Daoy (cell line): ENCODE measurements at regions not wholly inside any gene's neighbourhood (a gene's known extent, or its start where the extent isn't known, plus 50 kb on each side); places are given as distances from the start of the nearest gene placed in this dataset.
"Not testable (repeated sequence)": the region's sequence is repeated elsewhere in the genome, so short reads cannot be mapped to it uniquely, and the experiment has no call there.

Experiments
- DNase-seq: peaks from one replicate; pipeline ENCODE4 v3.0.0-alpha.2; 2015; ENCODE audit warnings: low read depth

DNA sequence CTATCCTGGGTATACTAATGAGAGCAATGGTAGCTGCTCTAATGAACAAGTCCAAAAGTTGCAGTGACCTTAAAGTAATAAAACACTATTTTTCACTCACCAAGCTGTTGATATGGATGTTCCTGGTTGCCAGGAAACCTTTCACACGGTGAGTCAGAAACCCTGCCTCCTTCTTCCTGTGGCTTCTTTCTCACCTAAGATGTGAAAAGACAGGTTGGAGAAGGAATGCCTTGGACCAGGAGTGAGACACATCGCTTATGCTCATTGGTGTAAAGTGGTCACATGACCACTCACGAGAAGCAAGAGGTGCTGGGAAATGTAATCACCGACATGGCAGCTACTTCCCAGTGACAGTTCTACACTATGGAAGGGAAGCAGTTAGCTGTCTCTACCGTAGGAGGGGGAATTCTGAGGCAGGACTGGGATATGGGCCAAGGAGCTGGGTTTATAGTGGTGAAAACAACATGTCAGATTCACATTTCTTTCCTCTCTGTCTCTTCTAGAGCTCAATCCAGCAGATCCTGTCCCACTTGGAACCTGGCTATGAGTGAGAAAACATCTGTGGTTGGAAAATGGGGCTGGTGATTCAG lies 320.4 kb upstream of the KLF4 start:
- DNase-seq = peak; percentile 67

DNA sequence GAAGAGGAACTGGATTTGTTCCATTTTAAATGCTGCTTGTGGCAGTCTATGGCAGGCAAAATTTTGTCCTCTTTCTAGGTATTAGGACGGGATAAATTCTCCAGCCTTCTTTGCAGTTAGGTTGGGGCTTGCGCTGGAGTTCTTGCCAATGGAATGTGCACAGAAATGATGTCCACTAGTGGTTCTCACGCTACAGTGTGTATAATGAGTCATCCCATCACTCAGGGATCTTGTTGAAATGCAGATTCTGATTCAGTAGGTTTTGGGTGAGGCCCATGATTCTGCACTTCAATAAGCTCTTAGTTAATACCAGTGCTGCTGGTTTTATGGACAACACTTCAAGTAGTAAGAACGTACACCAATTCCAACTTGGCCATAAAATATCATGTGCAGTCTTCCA lies 317.6 kb upstream of the KLF4 start:
- DNase-seq = peak; percentile 57

DNA sequence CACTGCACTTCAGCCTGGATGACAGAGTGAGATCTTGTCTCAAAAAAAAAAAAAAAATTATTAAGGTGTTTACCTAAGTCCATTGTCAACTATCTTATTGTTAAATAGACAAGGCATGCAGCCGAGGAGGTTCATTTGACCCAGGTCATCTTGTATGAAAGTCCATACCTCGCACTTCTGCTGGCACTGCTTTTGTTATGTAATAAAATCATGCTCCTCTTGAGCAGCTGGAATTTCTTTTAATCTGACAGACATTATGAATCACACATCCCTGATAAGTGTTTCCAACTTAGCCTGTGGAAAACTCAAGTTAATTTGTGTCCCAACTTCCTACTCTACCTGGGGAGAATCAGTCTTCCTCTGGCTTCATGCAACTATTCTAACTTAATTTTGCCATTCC lies 315.6 kb upstream of the KLF4 start:
- DNase-seq = no peak

DNA sequence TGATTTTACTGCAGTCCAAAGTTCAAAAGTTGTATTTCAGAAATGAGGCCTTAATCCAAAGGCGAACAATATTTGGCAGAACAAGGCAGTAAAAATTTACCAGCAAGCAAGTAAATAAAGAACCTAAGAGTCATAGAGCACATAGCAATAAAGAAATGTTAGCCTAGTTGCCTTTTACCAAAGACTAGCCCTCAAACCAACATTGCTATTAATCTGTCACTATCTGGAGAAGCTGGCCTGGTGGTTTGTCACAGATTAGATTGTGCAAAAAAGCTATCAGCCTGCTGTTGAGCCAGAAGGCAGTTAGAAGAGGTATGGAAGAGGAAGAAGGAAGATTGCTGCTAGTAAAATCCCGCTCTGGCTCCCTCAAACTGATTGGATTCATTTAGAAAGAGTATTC lies 304.7 kb upstream of the KLF4 start:
- no peak for DNase-seq

DNA sequence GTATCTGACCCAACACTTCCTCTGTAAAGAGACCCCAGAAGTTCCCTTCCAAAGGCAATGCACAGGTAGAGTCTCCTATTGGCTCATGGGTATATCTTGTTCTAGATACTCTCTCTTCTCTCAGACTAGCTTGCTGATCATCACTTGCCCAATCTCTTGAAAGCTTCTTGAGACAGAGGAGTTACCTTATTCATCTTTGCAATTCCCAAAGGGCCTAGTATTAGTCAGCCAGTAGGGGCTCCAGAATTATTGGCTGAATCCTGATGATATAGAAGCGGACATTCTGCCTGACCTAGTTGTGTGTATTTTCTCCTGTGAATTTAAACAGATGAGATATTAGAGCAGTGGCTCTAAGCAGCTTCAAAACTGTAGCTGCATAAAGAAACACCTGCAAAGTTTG lies 304.0 kb upstream of the KLF4 start:
- DNase-seq = no peak

DNA sequence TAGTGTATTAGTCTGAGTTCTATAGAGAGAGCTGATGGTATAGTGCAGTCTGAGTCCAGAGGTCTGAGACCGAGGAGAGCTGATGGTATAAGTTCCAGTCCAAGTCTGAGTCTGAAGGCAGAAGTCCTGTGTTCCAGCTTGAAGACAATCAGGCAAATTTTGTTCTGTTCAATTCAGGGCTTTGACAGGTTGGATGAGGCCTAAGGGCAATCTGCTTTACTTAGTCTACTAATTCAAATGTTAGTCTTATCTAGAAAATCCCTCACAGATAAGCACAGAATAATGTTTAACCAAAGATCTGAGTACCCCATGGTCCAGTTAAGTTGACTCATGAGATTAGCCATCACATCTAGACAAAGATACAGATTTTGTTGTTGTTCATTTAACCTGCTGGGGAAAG lies 303.0 kb upstream of the KLF4 start:
- no peak for DNase-seq

DNA sequence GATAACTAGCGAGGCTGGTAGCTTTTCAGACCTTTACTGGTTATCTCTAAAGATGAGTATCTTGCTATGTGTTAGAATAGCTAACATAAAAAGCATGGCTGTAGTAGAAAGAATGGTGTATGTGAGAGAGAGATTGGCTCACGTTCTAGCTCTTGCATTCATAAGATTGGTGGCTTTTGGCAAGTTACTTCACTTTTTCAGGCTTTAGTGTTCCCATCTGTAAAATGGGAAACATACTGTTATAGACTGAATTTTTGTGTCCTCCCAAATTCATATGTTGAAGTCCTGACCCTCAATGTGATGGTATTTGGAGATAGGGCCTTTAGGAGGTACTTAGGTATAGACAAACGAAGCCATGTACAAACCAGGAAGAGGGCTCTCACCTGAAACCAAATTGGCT lies 302.4 kb upstream of the KLF4 start:
- DNase-seq = no peak

DNA sequence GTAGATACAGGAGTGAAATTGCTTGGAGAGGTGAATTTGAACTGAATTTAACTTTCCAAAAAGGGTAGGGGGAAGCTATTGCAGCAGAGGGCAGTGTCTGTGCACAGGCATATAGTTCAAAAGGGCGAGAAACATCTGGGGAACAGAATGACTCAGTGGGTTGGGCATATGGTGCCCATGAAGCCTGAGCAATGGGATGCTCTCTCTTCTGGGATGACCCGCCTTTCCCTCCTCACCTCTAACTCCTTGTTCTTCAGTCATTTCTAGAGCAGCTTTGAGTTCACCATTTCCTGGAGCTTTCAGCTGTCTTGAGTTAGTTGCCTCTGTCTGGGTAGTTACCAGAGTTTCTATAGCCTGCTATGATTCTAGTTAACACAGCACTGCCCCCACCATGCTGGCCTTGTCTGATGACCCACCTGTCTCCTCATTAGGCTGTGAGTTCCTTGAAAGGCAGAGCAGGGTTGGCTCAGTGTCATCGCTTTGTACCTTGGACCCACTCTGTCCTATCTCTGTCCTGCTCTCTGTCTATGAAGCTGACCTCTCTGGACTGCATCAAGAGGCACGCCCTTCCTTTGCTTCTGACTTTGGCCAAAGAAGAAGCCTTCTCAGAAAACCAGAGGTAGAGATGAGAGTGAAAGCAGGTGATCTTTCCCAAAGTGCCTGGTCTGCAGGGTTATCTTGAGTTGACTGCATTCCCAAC lies 299.6 kb upstream of the KLF4 start:
- no peak for DNase-seq

DNA sequence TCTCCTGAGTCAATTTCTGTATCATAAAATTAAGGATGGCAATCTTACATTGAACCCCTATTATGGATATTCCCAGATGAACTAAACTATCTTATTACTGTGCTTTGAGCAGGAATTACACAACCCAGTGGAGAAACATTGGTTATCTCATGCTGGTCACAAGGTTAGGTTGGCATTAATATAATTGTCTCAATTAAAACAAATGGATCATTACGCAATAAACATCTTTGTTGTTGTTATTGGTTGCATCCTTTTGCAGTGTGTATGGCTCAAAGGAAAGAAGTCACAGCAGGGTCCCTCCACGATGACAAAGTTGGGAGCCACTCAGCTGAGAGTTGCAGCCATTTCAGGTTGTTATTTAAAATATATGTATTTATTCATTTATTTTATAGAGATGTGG lies 297.0 kb upstream of the KLF4 start:
- no peak for DNase-seq

DNA sequence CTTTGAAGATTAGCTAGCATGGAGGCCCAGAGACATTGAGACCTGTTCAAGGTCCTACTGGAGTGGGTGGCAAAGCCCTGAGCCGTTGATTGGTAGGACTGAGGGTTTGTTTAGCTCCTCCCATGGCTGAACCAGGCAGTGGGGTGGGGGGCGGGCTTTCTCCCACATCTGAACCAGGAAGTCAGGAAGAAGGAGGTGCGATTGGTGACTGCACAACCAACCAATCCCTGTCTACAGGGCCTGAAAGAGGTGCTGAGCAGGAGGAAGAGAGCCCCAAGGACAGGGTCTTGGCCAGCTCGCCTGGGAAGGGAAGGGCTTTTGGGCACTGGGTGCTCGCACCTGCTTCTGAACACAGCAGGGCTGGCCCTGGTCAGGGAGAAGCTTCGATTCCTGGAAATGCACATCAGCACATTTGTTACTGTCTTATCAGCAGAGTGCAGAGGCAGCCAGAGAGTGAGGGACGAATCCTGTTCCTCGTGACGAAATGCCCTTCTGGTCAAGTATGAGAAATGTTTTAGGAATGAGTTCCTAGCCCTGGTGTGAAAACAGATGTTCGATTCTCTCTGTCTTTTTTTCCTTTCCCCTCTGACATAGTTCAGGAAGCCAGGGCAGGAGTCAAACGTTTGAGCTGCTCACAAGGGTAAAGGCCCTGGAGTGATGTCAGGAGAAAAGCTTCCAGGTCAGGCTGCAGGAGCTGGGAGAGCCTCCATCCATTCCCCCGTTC lies 294.8 kb upstream of the KLF4 start:
- peak; percentile 65 for DNase-seq

DNA sequence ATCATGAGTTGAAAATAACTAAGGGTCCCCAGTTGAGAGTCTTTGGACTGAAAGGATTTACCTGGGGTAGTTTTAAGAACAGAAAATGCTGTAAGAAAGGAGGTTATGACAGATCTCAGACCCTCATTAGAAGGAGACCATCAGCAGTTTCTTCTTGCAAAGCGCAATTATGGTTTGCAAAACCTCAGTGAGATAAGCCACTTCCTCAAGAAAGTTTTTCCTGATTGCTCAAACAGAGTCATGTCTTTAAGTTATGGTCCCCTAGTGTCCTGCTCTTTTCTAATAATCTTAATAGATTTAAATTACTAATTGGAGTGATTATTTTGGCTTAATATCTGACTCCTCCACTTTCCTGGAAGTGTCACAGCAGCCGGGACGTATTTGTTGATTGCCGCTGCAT lies 293.2 kb upstream of the KLF4 start:
- DNase-seq = no peak

DNA sequence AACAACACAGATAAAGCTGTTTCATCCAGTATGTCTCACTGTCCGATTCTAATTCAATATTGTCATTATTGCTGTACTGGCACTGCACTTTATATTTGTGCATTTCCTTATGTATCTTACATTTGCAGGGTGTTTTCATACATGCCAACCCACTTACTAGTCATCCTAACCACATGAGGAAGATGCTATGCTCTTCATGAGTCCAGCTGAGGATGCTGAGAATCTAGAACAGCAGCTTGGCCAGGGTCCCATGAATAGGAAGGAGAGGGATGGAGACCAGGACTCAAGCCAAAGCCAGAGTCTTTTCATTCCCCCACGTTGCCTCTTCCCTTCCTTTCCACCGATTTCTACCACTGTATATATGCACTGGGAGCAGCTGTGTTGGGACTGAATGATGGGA lies 292.8 kb upstream of the KLF4 start:
- no peak for DNase-seq

DNA sequence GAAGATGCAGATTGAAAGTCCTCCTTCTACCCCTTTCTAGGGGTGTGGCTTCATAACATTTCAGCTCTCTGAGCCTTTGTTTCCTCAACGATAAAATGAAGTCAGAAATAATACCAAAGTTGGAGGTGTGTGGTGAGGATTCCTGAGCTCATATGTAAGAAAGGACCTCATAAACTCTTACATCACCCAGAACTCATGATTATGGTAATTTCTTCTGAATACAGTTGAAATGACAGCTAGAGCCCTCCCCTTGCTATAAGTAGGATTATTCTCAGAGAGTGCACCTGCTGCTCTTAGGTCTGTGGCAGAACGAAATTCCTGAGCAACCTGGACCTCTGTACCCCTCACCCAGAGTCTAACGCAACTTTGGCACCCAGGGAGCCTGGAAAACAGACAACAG lies 291.4 kb upstream of the KLF4 start:
- DNase-seq = no peak

DNA sequence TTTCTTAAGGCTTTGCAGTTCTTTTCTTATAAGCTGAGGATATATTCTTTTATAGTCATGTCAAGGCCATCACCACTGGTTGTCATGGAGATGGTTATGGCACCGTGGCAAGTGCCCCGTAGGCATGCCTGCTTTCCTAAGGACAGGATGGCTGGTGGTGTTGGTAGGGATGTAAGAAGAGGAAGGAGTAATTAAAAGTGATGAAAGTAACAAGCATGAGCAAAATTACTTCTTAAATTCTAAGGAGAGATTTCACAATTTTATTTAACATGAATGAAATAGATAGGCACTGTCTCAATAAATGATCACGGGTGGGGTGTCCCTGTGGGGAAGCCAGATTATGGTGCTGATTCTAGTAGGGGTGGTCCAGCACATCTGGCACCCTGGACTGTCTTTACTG lies 290.2 kb upstream of the KLF4 start:
- no peak for DNase-seq

DNA sequence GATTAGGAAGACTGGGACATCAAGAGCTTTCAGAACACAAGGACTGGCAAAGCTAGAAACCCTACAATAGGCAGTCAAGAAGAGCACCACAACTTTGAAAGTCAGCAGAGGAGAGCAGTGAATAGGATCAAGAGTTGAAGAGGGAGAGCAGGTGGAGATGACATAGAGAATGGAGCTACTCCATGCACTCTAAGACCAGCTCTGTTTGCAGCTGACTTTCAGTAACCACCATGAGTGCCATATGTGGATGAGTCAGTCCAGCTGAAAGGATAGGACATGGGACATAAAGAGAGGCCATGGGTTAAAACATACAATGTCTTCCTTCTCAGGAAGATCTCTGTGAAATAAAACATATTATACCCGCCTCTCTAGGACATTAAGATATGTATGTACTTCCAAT lies 289.1 kb upstream of the KLF4 start:
- DNase-seq = no peak

DNA sequence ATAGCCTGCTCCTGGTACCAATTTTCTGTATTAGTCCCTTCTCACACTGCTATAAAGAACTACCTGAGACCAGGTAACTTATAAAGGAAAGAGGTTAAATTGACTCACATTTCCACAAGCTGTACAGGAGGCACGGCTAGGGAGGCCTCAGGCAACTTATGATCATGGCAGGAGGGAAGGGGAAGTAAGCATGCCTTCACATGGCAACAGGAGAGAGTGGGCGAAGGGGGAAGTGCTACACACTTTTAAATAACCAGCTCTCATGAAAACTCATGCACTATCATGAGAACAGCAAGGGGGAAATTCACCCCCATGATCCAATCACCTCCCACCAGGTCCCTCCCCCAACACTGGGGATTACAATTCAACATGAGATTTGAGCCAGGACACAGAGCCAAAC lies 284.5 kb upstream of the KLF4 start:
- DNase-seq = not testable (repeated sequence)

DNA sequence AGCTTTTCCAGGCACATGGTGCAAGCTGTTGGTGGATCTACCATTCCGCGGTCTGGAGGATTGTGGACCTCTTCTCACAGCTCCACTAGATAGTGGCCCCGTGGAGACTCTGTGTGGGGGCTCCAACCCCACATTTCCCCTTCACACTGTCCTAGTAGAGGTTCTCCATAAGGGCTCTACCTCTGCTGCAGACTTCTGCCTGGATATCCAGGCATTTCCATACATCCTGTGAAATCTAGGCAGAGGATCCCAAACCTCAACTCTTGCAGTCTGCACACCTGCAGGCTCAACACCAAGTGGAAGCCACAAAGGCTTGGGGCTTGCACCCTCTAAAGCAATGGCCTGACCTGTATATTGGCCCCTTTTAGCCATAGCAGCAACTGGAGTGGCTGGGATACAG lies 283.4 kb upstream of the KLF4 start:
- no peak for DNase-seq

DNA sequence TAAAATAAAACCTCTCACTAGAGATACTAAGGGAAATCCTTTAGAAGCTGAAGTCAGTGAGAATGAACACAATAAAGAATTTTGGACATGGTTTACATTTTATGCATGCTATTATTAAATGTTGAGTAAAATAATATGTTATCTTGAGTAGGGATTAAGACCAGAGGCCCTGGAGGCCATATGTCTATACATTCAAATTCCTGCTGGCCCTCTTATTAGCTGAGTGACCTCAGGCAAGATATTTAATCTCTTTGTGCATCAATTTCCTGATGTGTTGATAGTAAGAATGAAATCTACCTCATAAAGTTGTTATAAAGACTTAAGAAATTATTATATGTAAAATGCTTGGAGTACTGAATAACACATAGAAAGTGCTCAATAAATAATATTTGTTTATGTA lies 281.1 kb upstream of the KLF4 start:
- DNase-seq = no peak

DNA sequence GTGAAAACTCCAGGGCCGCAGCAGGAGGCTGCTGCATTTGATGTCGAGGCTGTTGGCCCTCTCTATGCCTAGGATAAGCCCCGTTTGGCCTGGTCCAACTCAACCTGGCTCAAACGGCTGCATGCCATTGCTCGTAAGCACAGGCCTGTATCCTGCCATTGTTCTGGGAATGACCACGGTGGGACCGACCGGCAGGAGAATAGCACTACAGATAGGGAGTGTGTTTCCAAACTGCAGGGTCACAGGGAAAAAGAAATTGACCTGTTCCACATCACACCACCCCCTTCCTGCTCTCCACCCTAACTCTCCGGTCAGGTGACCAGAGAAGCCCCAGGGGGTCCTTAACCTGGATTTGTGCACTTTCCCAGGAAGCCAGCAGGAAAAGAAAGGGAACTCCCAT lies 278.7 kb upstream of the KLF4 start:
- no peak for DNase-seq

DNA sequence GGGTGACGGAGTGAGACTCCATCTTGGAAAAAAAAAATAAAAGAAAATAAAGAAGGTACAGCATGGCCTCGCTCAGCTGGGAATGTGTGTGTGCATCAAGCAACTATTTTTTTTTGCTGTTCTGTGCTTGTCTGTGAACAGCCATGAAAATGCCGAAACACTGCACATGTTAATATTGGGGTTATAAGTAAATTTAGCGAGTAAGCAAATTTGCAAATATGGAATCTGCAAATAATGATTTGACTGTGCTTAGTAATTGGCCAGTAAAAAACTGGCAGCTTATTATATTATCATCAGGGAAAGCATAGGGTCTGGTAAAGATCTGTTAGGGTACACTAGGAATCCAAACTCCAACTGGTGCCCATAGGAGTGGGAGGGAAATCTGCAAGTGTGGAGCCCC lies 278.1 kb upstream of the KLF4 start:
- no peak for DNase-seq

DNA sequence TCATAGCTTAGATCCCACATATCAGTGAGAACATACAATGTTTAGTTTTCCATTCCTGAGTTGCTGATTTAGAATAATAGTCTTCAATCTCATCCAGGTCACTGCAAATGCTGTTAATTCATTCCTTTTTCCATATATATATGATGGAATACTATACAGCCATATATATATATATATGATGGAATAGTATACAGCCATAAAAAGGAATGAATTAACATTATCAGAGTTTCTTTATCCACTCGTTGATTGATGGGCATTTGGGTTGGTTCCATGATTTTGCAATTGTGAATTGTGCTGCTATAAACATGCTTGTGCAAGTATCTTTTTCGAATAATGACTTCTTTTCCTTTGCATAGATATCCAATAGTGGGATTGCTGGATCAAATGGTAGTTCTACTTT lies 273.9 kb upstream of the KLF4 start:
- not testable (repeated sequence) for DNase-seq

DNA sequence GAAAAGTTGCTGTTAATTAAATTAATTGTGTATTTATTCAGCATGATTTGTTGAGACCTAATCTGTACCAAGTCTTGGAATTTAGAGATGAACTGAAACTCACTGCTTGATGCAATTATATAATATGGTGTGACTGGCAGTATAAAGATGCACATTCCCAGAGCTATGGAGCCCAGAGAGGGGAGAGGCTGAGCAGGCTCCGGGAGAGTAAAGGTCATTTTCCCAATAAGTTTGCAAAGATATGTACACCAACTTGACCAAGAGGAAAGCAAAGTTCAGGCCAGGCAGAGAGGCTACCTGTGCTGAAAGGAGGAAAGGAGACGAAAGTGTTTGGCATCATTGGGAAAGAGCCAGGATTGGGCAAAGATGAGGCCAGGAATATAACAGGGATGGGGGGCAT lies 271.7 kb upstream of the KLF4 start:
- no peak for DNase-seq

DNA sequence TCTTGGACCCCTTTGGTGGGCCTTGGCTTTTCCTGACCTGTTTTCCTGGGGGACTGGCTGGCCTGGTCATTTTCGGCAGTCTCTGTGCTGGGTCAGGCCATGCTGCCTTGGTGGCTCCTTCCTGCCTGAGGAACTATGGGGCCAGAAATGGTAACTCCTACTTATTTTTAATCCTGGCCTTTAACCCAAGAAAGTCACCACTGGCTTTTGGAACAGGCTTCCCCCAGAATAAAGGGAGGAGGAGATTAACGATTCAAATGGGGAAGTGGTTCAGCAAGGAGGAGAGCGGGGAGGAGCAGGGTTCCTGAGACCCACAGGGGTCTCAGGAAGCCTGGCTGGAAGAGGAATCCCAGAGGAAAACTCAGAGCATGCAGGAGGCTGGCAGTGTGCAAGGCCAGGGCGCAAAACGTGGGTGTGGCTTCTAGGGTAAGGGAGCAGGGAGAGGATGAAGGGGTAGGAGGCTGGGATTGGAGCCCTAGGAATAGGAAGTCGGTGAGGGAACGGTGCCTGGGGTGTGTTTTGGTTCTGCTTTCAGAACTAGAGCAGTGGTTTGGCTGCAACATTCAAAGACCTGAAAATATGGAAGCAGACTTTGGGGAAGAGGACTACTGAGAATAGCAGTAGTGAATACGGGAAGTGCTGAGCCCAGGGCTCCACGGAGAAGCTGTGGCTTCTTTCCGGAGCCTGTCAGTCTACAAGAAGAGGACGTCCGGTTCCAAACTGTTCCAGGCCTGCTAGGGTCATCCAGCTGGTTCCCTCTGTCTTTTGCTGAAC lies 271.1 kb upstream of the KLF4 start:
- DNase-seq = no peak
